HL-60 (cell line): ENCODE measurements at regions not wholly inside any gene's neighbourhood (a gene's known extent, or its start where the extent isn't known, plus 50 kb on each side); places are given as distances from the start of the nearest gene placed in this dataset.

Source experiments
- DNase-seq, 2 experiments: peaks; one replicate each; pipeline ENCODE4 v3.0.0-alpha.2; 2010 to 2020; ENCODE audit warnings: low read depth in 1 of 2, low spot score in 1 of 2
- H3K27ac ChIP-seq: fragments of 250-450 bp; sonication (Bioruptor Pico); replicated peaks from 2 replicates; pipeline ENCODE4 v1.5.1; 2020; ENCODE audit warnings: mild to moderate bottlenecking, moderate library complexity
- H3K27me3 ChIP-seq: fragments of 250-450 bp; sonication (Bioruptor Pico); 2 replicates; pipeline ENCODE4 v1.5.1; 2021; ENCODE audit warnings: mild to moderate bottlenecking, moderate library complexity; ENCODE audit not compliant: insufficient read depth, poor library complexity, severe bottlenecking
- H3K4me3 ChIP-seq: replicated peaks from 2 replicates; pipeline ENCODE4 v1.5.1; 2011; ENCODE audit warnings: mild to moderate bottlenecking, control low read depth, low read length; ENCODE audit not compliant: insufficient read depth
- CTCF ChIP-seq: IDR thresholded peaks from one replicate; pipeline ENCODE4 v1.5.1; 2011; ENCODE audit warnings: low read length, control low read depth, inconsistent platforms; ENCODE audit not compliant: insufficient read depth
- GABPA ChIP-seq: IDR thresholded peaks from 2 replicates; pipeline ENCODE4 v1.6.1; 2012; ENCODE audit warnings: low read depth
- POLR2AphosphoS5 ChIP-seq: IDR thresholded peaks from 2 replicates; pipeline ENCODE4 v1.6.1; 2012; ENCODE audit warnings: low read depth
- REST ChIP-seq: IDR thresholded peaks from 2 replicates; pipeline ENCODE4 v1.6.1; 2012; ENCODE audit warnings: low read depth; ENCODE audit not compliant: insufficient replicate concordance
- SPI1 ChIP-seq: IDR thresholded peaks from 2 replicates; pipeline ENCODE4 v1.6.1; 2012; ENCODE audit warnings: low read depth, mild to moderate bottlenecking, borderline replicate concordance

- TF ChIP-seq GABPA (no peak), SPI1 (no peak), CTCF (no peak)
- no peak overlapping the region for H3K27ac ChIP-seq
- H3K27me3 ChIP-seq: no peaks in the 10 kb centered on the region
- no peak for DNase-seq
- H3K4me3 ChIP-seq: no peak overlapping the region
These were observed 1233.4 kb upstream of the ADGRL3 start for GRCh38 chr4:59966758-59967157.

GRCh38 chr4:59968796-59969195 lies 1231.3 kb upstream of the ADGRL3 start:
- TF ChIP-seq REST: no peak
- no peak for TF ChIP-seq CTCF
- TF ChIP-seq SPI1: no peak
- no peak for TF ChIP-seq GABPA
- no peak for TF ChIP-seq POLR2AphosphoS5
- H3K4me3 ChIP-seq: no peak overlapping the region
- no peak overlapping the region for H3K27ac ChIP-seq

GRCh38 chr4:59969909-59970308 lies 1230.2 kb upstream of the ADGRL3 start:
- no peak overlapping the region for H3K27ac ChIP-seq
- no peaks in the 10 kb centered on the region for H3K27me3 ChIP-seq
- TF ChIP-seq REST (no peak), POLR2AphosphoS5 (no peak), SPI1 (no peak), CTCF (no peak), GABPA (no peak)
- no peak for DNase-seq
- no peak overlapping the region for H3K4me3 ChIP-seq

More at GRCh38 chr4:59968796-59969195, 1231.3 kb upstream of the ADGRL3 start:
- H3K27me3 ChIP-seq: no peaks in the 10 kb centered on the region
- no peak for DNase-seq

- Histone ChIP-seq H3K4me3 (no peak overlapping the region), H3K27me3 (no peaks in the 10 kb centered on the region), H3K27ac (no peak overlapping the region)
- no peak for DNase-seq
- no peak for TF ChIP-seq REST
- no peak for TF ChIP-seq POLR2AphosphoS5
- TF ChIP-seq SPI1: no peak
- no peak for TF ChIP-seq GABPA
- TF ChIP-seq CTCF: no peak
These were observed 1228.2 kb upstream of the ADGRL3 start for GRCh38 chr4:59971952-59972351.
